H9 (cell line): ENCODE measurements at regions not wholly inside any gene's neighbourhood (a gene's known extent, or its start where the extent isn't known, plus 50 kb on each side); places are given as distances from the start of the nearest gene placed in this dataset.
"Not testable (repeated sequence)": the region's sequence is repeated elsewhere in the genome, so short reads cannot be mapped to it uniquely, and the experiment has no call there.

ENCODE experiments used
- DNase-seq: peaks from one replicate; pipeline ENCODE4 v3.0.0-alpha.2; 2017
- H2AFZ ChIP-seq: one replicate; pipeline ENCODE4 v1.6.1; 2013; ENCODE audit warnings: mild to moderate bottlenecking, low read length, control low read depth, moderate library complexity
- H2AK5ac ChIP-seq: 2 replicates; pipeline ENCODE4 v1.6.1; 2013; ENCODE audit warnings: low read length, control low read depth, mixed read lengths; ENCODE audit not compliant: insufficient read length
- H2BK120ac ChIP-seq: one replicate; pipeline ENCODE4 v1.6.1; 2013; ENCODE audit warnings: low read depth, mild to moderate bottlenecking, low read length, control low read depth, inconsistent platforms; ENCODE audit not compliant: poor library complexity, severe bottlenecking
- H2BK12ac ChIP-seq: 2 replicates; pipeline ENCODE4 v1.6.1; 2013; ENCODE audit warnings: low read length, control low read depth, mixed read lengths, low read depth; ENCODE audit not compliant: insufficient read length
- H2BK15ac ChIP-seq: 2 replicates; pipeline ENCODE4 v1.6.1; 2013; ENCODE audit warnings: low read depth, low read length, control low read depth
- H2BK20ac ChIP-seq: one replicate; pipeline ENCODE4 v1.6.1; 2013; ENCODE audit warnings: low read depth, mild to moderate bottlenecking, low read length, control low read depth, inconsistent platforms; ENCODE audit not compliant: poor library complexity, severe bottlenecking
- H2BK5ac ChIP-seq: 2 replicates; pipeline ENCODE4 v1.6.1; 2013; ENCODE audit warnings: low read length, control low read depth, mixed read lengths; ENCODE audit not compliant: insufficient read length
- H3K14ac ChIP-seq: 2 replicates; pipeline ENCODE4 v1.6.1; 2013; ENCODE audit warnings: low read length, control low read depth; ENCODE audit not compliant: insufficient read depth
- H3K18ac ChIP-seq: 2 replicates; pipeline ENCODE4 v1.6.1; 2013; ENCODE audit warnings: low read depth, mild to moderate bottlenecking, mixed read lengths, low read length, control low read depth; ENCODE audit not compliant: insufficient read length
- H3K23ac ChIP-seq: 2 replicates; pipeline ENCODE4 v1.6.1; 2013; ENCODE audit warnings: low read length, control low read depth, mixed read lengths, low read depth; ENCODE audit not compliant: insufficient read length
- H3K23me2 ChIP-seq: 2 replicates; pipeline ENCODE4 v1.6.1; 2013; ENCODE audit warnings: low read depth, mild to moderate bottlenecking, mixed read lengths, low read length, control low read depth; ENCODE audit not compliant: insufficient read length, poor library complexity, severe bottlenecking
- H3K27ac ChIP-seq: 2 replicates; pipeline ENCODE4 v1.5.1; 2013; ENCODE audit warnings: low read length, control low read depth, mixed read lengths, low read depth; ENCODE audit not compliant: insufficient read length
- H3K27me3 ChIP-seq: 2 replicates; pipeline ENCODE4 v1.6.1; 2013; ENCODE audit warnings: low read length, control low read depth, inconsistent platforms; ENCODE audit not compliant: insufficient read depth
- H3K4ac ChIP-seq: 2 replicates; pipeline ENCODE4 v1.6.1; 2013; ENCODE audit warnings: low read depth, mild to moderate bottlenecking, control low read depth, inconsistent platforms, low read length, moderate library complexity
- H3K4me1 ChIP-seq: 2 replicates; pipeline ENCODE4 v1.6.1; 2013; ENCODE audit warnings: low read length, control low read depth, inconsistent platforms; ENCODE audit not compliant: insufficient read depth
- H3K4me2 ChIP-seq: 2 replicates; pipeline ENCODE4 v1.6.1; 2013; ENCODE audit warnings: low read length, control low read depth, mixed read lengths; ENCODE audit not compliant: insufficient read length, insufficient read depth
- H3K56ac ChIP-seq: 2 replicates; pipeline ENCODE4 v1.6.1; 2013; ENCODE audit warnings: low read depth, mild to moderate bottlenecking, mixed read lengths, low read length, control low read depth; ENCODE audit not compliant: insufficient read length
- H3K79me1 ChIP-seq: 2 replicates; pipeline ENCODE4 v1.6.1; 2013; ENCODE audit warnings: low read depth, mild to moderate bottlenecking, moderate library complexity, low read length, control low read depth, inconsistent platforms; ENCODE audit not compliant: insufficient read depth, poor library complexity, severe bottlenecking
- H3K79me2 ChIP-seq: 2 replicates; pipeline ENCODE4 v1.6.1; 2013; ENCODE audit warnings: low read length, control low read depth, inconsistent platforms; ENCODE audit not compliant: insufficient read depth
- H3K9ac ChIP-seq: 2 replicates; pipeline ENCODE4 v1.6.1; 2013; ENCODE audit warnings: low read length, control low read depth, mixed read lengths; ENCODE audit not compliant: insufficient read length; ENCODE audit errors: extremely low read depth
- H3K9me3 ChIP-seq: one replicate; pipeline ENCODE4 v1.6.1; 2013; ENCODE audit warnings: low read depth, low read length, inconsistent platforms; ENCODE audit not compliant: control insufficient read depth
- H3T11ph ChIP-seq: one replicate; pipeline ENCODE4 v1.6.1; 2013; ENCODE audit warnings: mild to moderate bottlenecking, low read length, control low read depth, inconsistent platforms
- H4K20me1 ChIP-seq: one replicate; pipeline ENCODE4 v1.6.1; 2013; ENCODE audit not compliant: control insufficient read depth, insufficient read length, insufficient read depth
- H4K5ac ChIP-seq: 2 replicates; pipeline ENCODE4 v1.6.1; 2013; ENCODE audit warnings: low read depth, mild to moderate bottlenecking, mixed read lengths, low read length, control low read depth; ENCODE audit not compliant: insufficient read length
- H4K8ac ChIP-seq: replicated peaks from 2 replicates; pipeline ENCODE4 v1.6.1; 2013; ENCODE audit warnings: low read length, control low read depth, mixed read lengths, low read depth; ENCODE audit not compliant: insufficient read length
- H4K91ac ChIP-seq: 2 replicates; pipeline ENCODE4 v1.6.1; 2013; ENCODE audit warnings: low read depth, mild to moderate bottlenecking, moderate library complexity, mixed read lengths, low read length, control low read depth; ENCODE audit not compliant: insufficient read length
- H3K27ac Mint-ChIP-seq, 3 experiments: 2 replicates in 2 of 3; 3 replicates in 1 of 3; pipeline ENCODE4 v1.8.0; 2020 to 2021; ENCODE audit warnings: mixed read lengths in 3 of 3, mild to moderate bottlenecking in 1 of 3, moderate library complexity in 1 of 3
- H3K27me3 Mint-ChIP-seq: 2 replicates; pipeline ENCODE4 v1.8.0; 2021; ENCODE audit warnings: low read depth, mild to moderate bottlenecking, moderate library complexity, mixed read lengths
- H3K36me3 Mint-ChIP-seq, 3 experiments: 2 replicates in 2 of 3; 3 replicates in 1 of 3; pipeline ENCODE4 v1.8.0; 2020 to 2021; ENCODE audit warnings: low read depth in 3 of 3, mixed read lengths in 3 of 3; ENCODE audit not compliant: insufficient read depth in 1 of 3
- H3K4me1 Mint-ChIP-seq, 2 experiments: 2 replicates each; pipeline ENCODE4 v1.8.0; 2020; ENCODE audit warnings: mixed read lengths in 2 of 2
- H3K4me3 Mint-ChIP-seq, 2 experiments: 2 replicates in 1 of 2; 3 replicates in 1 of 2; pipeline ENCODE4 v1.8.0; 2020 to 2021; ENCODE audit warnings: mild to moderate bottlenecking in 2 of 2, mixed read lengths in 2 of 2, moderate library complexity in 1 of 2
- H3K9me3 Mint-ChIP-seq, 2 experiments: 2 replicates in 1 of 2; 3 replicates in 1 of 2; pipeline ENCODE4 v1.8.0; 2020; ENCODE audit warnings: mild to moderate bottlenecking in 2 of 2, mixed read lengths in 2 of 2, moderate library complexity in 1 of 2
- WGBS: extraction: QIAGEN DNeasy Blood & Tissue Kit; methylation state at CpG from one replicate; pipeline ENCODE4 v1.1.7; 2013; ENCODE audit warnings: missing lambda C conversion rate, low lambda C conversion rate, mixed read lengths; ENCODE audit not compliant: insufficient read length; ENCODE audit errors: extremely low coverage; 5-methylcytosine and 5-hydroxymethylcytosine counted together

- H3K27me3 ChIP-seq, H3K79me1 ChIP-seq, H2AK5ac ChIP-seq: not testable (repeated sequence)
These were observed 802.9 kb downstream of the TMEM121 start for GRCh38 chr14:106329243-106329642.

GRCh38 chr14:106329987-106330774, 803.8 kb downstream of the TMEM121 start:
- H2AK5ac ChIP-seq, H3K4me2 ChIP-seq, H2BK20ac ChIP-seq, H3K27me3 Mint-ChIP-seq, H4K8ac ChIP-seq, H3T11ph ChIP-seq, H2AFZ ChIP-seq, H3K18ac ChIP-seq, H3K23ac ChIP-seq, H3K23me2 ChIP-seq, H2BK15ac ChIP-seq, H3K79me1 ChIP-seq, H3K56ac ChIP-seq, DNase-seq, H2BK5ac ChIP-seq, H3K14ac ChIP-seq, H2BK120ac ChIP-seq, H3K4ac ChIP-seq, H3K27me3 ChIP-seq, H3K9ac ChIP-seq, H3K79me2 ChIP-seq, H4K91ac ChIP-seq, H3K4me1 Mint-ChIP-seq, H3K4me3 Mint-ChIP-seq, H3K27ac ChIP-seq, H3K27ac Mint-ChIP-seq, H4K5ac ChIP-seq, H3K4me1 ChIP-seq, H2BK12ac ChIP-seq, H4K20me1 ChIP-seq: not testable (repeated sequence)
- Mint-ChIP-seq H3K36me3 (peaks cover 26 to 75% (median 53%) of the 10 kb centered on the region in 3 experiments; a peak in 6 of 7 replicates), H3K9me3 (peaks cover 93 to 96% of the 10 kb centered on the region in 2 experiments)
- H3K9me3 ChIP-seq, result peaks cover 78% of the 10 kb centered on the region
- no CpG with 5 or more reads among the region's 8 CpGs for WGBS

More at GRCh38 chr14:106329243-106329642, 802.9 kb downstream of the TMEM121 start:
- not testable (repeated sequence) for H4K20me1 ChIP-seq, H2AFZ ChIP-seq, H3K4me3 Mint-ChIP-seq, H2BK12ac ChIP-seq, H3K79me2 ChIP-seq, H2BK5ac ChIP-seq, H3K9ac ChIP-seq, H3K23ac ChIP-seq, H4K5ac ChIP-seq, H3K27ac Mint-ChIP-seq, H3K27ac ChIP-seq, H3K4me1 ChIP-seq, H4K91ac ChIP-seq, H3K4me1 Mint-ChIP-seq, H3K14ac ChIP-seq, H3T11ph ChIP-seq, H3K18ac ChIP-seq, H3K56ac ChIP-seq, H4K8ac ChIP-seq, H2BK120ac ChIP-seq, H2BK15ac ChIP-seq, H3K27me3 Mint-ChIP-seq, H3K4ac ChIP-seq, H3K4me2 ChIP-seq, H3K23me2 ChIP-seq, DNase-seq, H2BK20ac ChIP-seq
- peaks cover 78% of the 10 kb centered on the region for H3K9me3 ChIP-seq
- WGBS, result no CpG with 5 or more reads among the region's 4 CpGs
- peaks cover 95 to 98% of the 10 kb centered on the region in 2 experiments for H3K9me3 Mint-ChIP-seq
- H3K36me3 Mint-ChIP-seq, result peaks cover 26 to 73% (median 49%) of the 10 kb centered on the region in 3 experiments; a peak in 6 of 7 replicates
